Fibroblast of mammary gland (primary cell): ENCODE measurements at regions not wholly inside any gene's neighbourhood (a gene's known extent, or its start where the extent isn't known, plus 50 kb on each side); places are given as distances from the start of the nearest gene placed in this dataset.
"Not testable (repeated sequence)": the region's sequence is repeated elsewhere in the genome, so short reads cannot be mapped to it uniquely, and the experiment has no call there.

Experiments
- DNase-seq: peaks from one replicate; pipeline ENCODE4 v3.0.0-alpha.2; 2010; ENCODE audit warnings: low read depth
- H3K4me3 ChIP-seq: 2 replicates; pipeline ENCODE4 v1.5.1; 2011; ENCODE audit warnings: low read depth, mild to moderate bottlenecking, low read length, moderate library complexity; ENCODE audit not compliant: control insufficient read depth
- TF ChIP-seq, protein P1 (sequence below): conservative IDR thresholded peaks from 2 replicates; pipeline ENCODE4 v1.5.1; 2011; ENCODE audit warnings: low read depth, low read length, inconsistent platforms; ENCODE audit not compliant: control insufficient read depth, insufficient read depth

DNA sequence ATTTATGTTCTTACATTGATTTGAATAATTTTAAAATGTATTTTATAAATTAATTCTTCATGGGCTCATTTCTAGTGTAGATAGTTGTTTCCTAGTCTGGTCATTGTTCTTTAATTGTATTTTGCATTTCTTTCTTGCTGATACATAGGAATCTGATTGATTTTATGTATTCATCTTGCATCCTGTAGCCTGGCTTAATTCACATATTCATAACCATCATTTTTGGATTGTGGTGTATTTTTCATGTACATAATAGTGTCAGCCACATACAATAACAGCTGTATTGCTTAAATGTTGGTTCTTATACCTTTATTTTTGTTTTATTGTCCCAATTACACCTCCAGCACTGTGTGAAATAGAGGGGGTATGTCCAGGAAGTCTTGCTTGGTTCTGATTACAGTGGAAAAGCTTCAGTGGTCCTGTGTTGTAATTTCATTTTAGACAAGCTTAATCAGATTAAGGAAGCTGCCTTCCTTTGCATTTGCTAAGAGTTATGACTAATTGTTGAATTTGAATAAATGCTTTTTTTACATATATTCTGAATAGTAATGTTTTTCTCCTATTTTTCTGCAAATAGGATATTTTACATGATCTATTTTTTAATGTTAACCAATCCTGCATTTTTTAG is 103.7 kb downstream of the USP22 start:
- TF ChIP-seq, protein P1, sequence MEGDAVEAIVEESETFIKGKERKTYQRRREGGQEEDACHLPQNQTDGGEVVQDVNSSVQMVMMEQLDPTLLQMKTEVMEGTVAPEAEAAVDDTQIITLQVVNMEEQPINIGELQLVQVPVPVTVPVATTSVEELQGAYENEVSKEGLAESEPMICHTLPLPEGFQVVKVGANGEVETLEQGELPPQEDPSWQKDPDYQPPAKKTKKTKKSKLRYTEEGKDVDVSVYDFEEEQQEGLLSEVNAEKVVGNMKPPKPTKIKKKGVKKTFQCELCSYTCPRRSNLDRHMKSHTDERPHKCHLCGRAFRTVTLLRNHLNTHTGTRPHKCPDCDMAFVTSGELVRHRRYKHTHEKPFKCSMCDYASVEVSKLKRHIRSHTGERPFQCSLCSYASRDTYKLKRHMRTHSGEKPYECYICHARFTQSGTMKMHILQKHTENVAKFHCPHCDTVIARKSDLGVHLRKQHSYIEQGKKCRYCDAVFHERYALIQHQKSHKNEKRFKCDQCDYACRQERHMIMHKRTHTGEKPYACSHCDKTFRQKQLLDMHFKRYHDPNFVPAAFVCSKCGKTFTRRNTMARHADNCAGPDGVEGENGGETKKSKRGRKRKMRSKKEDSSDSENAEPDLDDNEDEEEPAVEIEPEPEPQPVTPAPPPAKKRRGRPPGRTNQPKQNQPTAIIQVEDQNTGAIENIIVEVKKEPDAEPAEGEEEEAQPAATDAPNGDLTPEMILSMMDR = no peak
- DNase-seq = no peak
- H3K4me3 ChIP-seq = no peak overlapping the region

DNA sequence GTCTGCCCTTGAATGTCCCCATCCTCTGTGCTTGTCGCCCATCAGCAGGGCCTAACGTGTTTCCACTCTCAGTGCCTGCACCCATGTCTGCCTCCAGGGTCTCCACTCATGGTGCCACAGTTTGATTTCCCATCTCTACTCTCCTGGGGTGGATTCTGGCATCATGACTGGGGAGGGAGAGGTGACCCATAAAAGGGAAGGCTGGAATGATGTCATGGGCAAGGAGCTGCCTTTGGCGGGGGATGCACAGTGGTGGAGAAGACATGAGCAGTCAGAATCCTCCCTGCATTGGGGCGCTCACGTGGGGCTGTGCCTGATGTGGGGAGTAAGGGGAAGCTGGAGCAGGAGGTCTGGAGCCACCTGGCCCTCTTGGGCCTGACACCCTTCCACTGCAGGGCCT is 100.9 kb downstream of the USP22 start:
- no peak overlapping the region for H3K4me3 ChIP-seq

DNA sequence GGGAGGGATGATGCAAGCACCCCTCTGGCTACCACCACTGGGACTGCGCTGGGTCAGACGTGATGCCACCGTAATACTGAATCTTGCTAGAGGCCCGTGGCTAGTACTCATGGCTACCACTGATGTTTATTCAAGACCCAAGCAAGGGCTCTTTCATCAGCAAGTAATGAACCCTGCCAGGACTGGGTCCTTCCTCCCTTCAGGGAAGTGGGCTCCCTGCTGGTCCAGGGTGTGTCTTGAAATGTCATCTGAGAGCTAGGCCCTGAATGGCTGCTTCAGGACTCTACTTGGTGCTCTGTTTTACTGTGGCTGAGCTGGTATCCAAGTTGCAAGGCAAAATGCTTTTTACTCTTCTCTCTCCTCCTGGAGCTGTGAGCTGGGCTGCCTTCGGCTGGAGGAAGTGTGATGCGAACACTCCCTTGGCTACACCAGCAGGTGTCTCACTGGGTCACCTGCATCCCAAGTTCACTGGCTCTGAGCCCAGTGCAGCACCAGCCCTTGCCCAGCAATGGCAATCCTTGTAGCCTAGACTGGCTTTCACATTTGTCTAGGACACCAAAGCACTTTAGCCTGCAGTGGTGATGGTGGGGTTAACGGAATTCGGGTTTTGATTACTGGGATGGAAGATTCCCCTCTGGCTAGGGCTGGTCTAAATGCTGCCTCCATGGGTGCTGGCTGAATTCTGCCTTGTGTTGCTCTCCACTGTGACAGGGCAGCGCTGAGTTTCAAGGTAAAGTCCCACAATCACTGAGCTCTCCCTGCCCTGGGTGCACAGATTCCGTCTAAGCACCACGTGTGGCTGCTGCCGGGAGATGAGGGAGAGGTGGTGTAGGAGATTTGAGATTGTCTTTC is 98.6 kb downstream of the USP22 start:
- DNase-seq = no peak
- H3K4me3 ChIP-seq = no peak overlapping the region
- TF ChIP-seq, protein P1 = no peak

More for the DNA sequence above, 100.9 kb downstream of the USP22 start:
- TF ChIP-seq, protein P1 = no peak
- no peak for DNase-seq

DNA sequence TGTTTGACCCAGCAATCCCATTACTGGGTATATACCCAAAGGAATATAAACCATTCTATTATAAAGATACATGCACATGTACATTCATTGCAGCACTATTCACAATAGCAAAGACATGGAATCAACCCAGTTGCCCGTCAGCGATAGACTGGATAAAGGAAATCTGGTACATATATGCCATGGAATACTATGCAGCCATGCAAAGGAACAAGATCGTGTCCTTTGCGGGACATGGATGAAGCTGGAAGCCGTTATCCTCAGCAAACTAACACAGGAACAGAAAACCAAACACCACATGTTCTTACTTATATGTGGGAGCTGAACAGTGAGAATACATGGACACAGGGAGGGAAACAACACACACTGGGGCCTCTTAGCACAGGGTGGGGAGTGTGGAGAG is 95.1 kb downstream of the USP22 start:
- H3K4me3 ChIP-seq, DNase-seq: not testable (repeated sequence)

DNA sequence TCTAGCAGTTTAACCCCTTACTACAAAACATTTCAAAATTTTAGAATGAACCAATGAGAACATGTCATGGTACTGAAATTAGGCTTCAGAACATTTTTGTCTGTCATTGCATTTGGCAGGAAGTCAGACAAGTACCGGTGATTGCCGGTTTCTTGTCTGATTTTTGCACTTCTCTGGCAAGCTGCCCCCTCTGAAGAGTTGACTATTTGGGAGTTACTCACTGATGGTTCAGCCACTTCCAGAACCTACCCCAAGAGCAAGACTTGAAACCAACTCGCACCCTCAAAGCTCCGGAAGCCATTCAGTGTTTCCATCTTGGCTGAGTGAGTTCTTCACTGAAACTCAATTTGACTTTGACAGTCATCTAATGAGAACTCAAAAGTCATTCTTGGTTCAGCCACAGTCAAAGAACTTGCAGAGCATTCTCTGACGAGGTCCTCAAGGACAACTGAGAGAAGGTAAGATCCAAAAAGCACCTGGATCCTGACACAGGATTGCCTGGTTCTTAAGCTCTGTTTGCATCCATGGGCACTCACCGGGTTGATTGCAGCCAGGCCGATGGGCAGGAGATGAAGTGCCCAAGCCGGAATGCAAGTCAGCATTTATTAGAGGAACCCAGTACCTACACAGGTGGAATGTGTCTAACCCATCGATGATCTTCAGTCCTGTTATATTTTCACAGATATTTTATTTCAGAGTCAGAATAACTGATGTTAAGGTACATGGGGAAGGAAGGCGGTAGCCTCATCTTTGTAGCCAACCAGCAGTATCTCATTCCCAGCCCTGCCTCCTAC is 93.6 kb downstream of the USP22 start:
- TF ChIP-seq, protein P1 = no peak
- H3K4me3 ChIP-seq = no peak overlapping the region
- DNase-seq = no peak
